GM21717 (cell line): ENCODE measurements at regions not wholly inside any gene's neighbourhood (a gene's known extent, or its start where the extent isn't known, plus 50 kb on each side); places are given as distances from the start of the nearest gene placed in this dataset.
"Not testable (repeated sequence)": the region's sequence is repeated elsewhere in the genome, so short reads cannot be mapped to it uniquely, and the experiment has no call there.

ENCODE experiments used
- ATAC-seq: cut with Tn5 transposase; IDR thresholded peaks from one replicate; pipeline ENCODE4 v1.9.1; 2021; ENCODE audit warnings: mild to moderate bottlenecking, moderate library complexity; ENCODE audit not compliant: unreplicated experiment

DNA sequence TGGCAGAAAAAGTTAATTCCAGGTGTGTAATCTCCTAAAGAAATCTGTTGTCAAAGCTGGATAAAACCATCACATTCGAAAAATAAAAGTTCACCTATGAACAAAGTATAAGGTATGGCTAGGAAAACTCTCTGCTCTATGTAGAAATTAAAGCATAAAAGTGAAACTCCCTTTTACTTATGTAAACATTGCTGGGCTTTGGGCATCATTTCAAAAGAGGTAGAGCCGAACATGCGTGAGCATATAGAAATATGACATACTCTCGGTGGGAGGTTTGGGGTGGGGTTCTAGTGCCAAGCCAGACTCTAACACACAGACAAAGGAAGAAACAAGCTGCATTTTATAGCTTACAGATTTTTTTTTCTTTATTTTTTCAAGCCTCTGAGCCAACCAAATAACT, 306.8 kb upstream of the ATP11B start:
- ATAC-seq = no peak

- no peak for ATAC-seq
These were observed 306.2 kb upstream of the ATP11B start for GRCh38 chr3:182487143-182487542.

DNA sequence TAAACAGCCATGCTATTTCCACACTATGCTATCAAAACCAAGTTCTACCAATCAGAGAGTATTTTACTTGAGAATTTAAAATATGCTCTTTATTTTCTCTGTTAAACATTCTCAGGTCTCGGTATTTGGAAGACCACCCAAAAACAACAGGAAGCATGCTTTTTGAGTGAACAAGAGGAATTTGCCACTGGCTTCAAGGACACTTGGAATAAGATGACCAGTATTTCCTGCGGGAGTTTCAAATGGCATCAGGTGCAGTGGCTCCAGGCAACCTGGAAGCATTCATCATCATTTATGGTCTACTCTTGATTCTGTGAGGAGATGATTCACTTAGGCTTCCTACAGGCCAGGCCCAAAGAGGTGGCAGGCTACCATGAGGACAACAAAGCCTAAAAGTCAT, 305.7 kb upstream of the ATP11B start:
- no peak for ATAC-seq

- ATAC-seq = no peak
These were observed 302.5 kb upstream of the ATP11B start for GRCh38 chr3:182490596-182491491.

- ATAC-seq = no peak
These were observed 301.7 kb upstream of the ATP11B start for GRCh38 chr3:182491577-182491976.

GRCh38 chr3:182492536-182492935, 300.8 kb upstream of the ATP11B start:
- ATAC-seq = no peak

DNA sequence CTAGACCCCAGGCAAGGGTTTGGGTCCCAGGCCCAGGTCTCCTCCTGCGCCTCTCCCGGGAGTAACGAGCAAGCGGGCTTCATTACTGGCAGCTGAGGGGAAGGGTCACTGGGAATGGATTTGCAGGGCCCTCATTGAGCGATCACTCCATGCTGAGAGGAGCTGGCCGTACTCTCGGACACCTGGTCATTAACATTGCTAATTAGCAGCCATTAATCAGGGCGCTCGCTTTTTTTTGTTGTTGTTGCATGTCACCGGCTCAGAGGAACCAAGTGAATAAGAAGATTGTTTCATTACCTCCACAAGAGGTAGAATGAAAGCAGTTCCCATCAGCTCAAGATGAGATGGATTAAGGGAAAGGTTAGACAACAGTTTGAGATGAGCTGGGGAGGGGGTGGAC, 293.0 kb upstream of the ATP11B start:
- ATAC-seq = no peak

- ATAC-seq = no peak
These were observed 291.4 kb upstream of the ATP11B start for GRCh38 chr3:182501856-182502255.

DNA sequence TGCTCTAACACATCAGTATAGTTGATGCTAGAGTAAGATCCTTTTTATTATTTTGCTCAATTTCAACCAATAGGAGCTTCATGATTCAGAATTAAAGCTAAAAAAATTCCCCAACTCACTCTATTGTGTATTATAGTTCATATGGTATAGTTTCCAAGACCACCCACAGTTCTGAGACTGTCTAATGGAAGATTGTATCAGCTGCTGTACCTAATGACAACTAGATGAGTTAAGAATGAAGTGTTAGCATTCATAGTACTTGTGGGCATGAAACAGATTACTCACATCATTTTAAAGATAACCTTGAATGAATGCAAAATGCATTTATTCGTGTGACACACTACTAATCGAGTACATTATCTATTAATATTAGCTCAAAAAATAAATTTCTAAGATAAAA, 289.9 kb upstream of the ATP11B start:
- ATAC-seq = no peak

- ATAC-seq = no peak
These were observed 284.2 kb upstream of the ATP11B start for GRCh38 chr3:182508919-182509711.

DNA sequence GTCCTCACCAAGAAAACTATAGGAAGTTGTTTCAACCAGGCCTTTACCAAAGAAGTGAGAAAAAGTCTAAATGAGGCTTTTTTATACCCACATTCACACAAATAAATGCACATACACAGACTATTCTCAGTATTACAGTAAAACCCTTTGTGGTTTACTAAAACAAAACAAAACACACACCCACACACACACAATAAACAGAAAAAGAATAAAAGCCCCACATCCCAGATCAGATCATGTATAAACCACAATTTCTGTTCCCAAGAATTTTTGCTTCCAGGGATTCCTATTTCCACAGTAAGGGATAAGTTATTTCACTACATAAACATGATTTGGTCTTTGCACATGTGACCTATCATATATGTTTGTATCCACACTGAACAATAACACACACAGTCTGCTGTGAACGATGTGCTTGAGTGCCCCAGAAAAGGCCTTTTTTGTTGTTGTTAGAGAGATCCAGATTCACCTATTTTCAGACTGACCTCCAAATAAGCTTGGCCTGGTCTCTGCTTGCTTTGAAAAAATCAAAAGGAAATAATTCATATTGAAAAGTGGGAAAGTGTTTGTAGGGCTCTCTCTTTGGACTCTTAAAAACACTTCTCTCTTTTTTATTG, 283.4 kb upstream of the ATP11B start:
- ATAC-seq = no peak

DNA sequence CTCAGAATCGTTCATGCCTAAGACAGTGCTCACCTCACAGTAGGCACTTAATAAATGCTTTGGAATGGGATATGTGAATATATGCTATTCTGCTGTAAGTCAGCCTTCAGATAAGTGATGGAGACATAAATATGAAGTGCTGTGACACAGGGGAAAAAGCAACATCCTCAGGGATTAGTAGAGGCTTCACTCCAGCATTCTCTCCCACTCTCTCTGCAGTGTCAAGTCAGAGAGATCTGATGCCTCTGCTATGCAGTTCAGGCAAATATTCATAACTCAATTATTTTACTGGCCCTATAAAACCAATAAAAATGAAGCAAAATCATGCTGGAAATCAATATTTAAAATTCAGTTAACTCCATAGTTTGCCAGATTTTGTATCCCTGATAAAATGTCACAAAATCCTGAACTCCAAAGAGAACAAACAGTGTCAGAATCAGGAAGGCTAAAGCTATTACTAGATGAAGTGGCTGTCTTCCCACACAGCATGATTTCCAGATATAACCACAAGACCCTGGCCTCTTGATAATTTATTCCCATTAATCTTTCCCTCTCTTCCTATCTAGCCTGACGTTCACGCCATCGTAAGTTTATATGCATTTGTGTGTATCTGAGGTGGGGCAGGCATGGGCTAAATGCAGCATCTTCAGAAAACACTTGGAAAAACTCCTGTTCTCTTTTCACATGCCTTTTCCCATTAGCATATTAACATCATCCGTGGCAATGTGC, 278.9 kb upstream of the ATP11B start:
- no peak for ATAC-seq

DNA sequence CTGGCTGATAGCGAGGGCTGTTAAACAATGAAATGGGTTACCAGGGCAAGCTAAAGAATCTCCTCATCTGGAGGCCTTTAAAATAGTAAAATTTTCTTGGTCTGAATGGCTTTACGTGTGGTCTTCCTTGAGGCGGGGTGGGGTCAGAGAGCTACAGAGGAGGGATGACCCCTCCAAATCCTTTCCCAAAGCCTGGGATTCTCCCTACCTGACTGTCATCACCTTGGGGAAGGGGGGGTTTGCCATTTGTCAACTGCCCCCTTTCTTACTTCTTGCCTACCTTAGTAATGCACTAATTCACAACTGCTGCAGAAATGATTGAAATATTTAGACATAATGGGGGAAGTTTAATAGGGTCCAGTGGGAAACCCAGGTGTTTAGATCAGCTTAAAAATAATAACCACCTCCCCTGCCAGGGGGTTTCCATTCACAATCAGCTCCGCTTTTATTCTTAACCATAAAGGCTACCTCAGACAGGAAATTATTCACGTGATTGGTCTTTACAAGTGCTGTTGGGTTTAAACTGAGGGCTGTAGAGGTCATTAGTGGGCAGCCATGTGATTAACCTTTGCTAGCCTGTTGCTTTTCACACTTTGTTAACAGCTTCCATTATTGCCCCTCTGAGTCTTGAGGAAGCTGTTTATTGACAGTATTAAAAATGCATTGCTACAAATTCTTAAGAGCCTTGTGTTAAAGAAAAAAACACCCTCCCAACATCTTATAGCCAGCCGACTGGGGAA, 276.5 kb upstream of the ATP11B start:
- ATAC-seq = no peak

DNA sequence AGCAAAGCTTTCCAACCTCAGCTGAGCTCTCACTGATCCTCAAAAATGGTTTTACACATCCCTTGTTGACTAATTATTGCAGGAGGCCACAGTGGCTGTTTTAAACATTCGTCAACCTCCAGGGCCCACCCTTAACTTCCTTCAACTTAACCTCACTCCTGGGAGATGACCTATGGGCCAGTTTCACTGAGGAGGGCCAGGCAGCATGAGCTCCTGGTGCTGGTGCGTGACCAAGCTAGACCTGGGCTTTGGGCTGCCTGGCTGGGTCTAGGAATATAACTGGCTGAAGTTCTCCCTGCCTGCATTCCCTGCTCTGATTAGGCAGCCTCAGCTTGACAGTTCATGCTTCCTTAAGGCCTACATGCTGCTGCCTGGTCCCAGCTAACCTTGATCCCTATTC, 273.7 kb upstream of the ATP11B start:
- no peak for ATAC-seq

DNA sequence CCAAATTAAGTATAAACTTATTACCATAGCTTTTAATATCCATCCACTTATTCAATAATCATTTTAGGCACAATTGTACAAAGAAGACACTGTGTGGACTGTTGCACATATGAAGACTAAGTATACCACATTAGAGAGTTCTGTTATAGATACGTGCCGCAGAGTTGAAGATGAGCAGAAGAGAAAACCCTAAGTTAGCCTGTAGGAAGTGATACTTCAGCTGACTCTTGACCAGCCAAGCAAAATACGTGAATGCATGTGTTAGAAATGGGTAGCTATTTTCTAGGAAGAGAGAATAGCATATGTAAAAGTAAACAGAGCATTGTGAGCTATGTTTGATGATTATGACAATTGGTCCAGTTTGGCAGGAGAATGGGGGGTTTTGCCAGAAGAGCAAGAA, 272.0 kb upstream of the ATP11B start:
- ATAC-seq = peak; percentile 74

GRCh38 chr3:182523424-182523823, 269.9 kb upstream of the ATP11B start:
- not testable (repeated sequence) for ATAC-seq

DNA sequence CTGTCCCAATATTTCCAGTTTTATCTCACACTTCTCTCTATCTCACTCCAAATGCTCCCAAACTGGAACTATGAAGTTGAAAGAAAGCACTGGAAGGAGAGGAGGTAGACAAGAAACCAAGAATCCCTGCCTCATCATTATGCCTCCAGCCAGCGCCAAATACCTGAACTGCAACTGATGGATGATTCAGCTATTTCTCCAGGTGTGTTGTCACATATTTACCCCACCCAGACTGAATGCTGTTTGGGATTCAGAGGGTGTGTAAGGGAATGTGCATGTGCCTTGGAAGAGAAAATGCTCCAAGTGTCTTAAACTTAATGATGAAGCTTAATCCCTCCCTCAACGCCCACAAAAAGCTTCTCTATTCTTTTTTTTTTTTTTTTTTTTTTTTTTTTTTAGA, 269.5 kb upstream of the ATP11B start:
- no peak for ATAC-seq

DNA sequence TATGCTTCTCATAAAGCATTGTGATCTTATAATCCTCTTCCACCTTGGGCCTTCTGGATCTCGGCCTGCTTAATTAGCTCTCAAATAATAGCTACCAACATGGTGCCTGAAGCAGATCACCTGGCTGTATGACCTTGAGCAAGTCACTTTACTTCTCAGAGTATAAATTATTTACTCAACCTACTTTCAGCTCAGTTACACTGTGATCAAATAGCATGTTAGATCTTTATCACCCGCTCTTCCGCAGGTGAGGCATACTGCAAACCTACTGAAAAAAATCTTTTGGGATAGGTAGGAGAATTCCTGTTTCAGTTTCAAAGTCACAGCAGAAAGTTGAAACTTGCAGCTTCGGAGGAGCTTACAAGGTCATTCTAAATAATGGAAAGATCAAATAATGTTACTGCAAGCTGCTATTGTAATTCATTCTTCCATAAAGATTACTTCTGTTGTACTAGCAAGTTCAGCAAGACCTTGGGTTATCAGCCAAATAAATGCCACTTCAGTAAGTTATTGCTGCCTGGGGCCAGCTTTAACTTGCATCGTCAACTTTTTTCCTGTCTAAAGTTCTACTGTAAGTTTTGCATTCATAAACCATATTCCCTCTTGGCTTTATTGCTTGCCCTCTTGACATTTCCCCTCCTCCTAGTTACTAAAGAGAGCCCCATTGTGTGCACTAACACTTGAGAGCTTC, 268.4 kb upstream of the ATP11B start:
- no peak for ATAC-seq

DNA sequence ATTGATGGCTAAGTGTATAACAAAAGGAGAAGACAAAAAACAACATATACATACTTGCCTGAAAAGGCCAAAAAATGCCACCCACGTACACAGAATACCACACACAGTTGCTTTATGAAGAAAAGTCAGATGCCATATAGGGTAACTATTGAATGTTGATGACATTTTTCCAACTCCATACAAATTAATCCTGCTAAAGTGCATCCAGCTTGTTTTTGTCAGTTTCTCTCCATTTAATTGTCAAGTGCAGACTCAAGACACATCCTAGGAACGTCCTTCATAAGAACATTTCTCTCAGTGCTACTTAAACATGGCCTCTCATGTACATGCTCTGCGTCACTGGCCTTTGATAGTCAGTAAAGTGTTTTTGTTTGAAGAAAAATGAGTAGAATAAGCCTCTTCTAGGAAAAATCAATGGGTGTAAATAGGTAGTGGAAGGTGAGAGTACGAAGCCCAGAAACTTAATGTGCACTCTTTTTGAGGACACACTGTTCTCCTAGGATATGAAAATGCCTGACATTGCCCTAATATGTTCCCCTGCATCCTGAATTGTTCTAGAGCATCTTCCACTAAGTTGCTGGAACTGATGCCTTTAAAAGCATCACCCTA, 267.4 kb upstream of the ATP11B start:
- ATAC-seq = no peak
